GM12874 (cell line): ENCODE measurements at regions not wholly inside any gene's neighbourhood (a gene's known extent, or its start where the extent isn't known, plus 50 kb on each side); places are given as distances from the start of the nearest gene placed in this dataset.

Source experiments
- TF ChIP-seq, protein P1 (sequence below): IDR thresholded peaks from 2 replicates; pipeline ENCODE4 v1.5.1; 2011; ENCODE audit warnings: low read depth, mild to moderate bottlenecking, control low read depth, low read length, moderate library complexity; ENCODE audit not compliant: insufficient read depth

DNA sequence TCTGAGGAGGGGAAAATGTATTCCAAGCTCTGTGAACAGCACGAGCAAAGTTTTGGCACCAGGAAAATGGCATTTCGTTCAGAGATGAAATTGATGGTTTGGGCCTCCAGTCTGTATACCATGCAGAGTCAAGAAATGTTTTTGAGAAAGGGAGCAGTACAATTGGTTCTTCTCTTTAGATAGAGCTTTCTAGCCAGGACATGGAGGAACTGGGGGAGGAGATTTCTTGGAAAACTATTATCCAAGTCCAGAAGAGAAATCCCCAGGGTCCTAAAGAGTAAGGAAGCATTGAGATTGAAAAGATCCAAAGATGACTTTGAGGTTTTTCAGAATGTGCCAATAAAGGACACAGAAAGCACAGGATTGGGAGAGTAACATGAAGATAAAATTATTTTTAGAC is 432.4 kb downstream of the TNS1 start:
- TF ChIP-seq, protein P1, sequence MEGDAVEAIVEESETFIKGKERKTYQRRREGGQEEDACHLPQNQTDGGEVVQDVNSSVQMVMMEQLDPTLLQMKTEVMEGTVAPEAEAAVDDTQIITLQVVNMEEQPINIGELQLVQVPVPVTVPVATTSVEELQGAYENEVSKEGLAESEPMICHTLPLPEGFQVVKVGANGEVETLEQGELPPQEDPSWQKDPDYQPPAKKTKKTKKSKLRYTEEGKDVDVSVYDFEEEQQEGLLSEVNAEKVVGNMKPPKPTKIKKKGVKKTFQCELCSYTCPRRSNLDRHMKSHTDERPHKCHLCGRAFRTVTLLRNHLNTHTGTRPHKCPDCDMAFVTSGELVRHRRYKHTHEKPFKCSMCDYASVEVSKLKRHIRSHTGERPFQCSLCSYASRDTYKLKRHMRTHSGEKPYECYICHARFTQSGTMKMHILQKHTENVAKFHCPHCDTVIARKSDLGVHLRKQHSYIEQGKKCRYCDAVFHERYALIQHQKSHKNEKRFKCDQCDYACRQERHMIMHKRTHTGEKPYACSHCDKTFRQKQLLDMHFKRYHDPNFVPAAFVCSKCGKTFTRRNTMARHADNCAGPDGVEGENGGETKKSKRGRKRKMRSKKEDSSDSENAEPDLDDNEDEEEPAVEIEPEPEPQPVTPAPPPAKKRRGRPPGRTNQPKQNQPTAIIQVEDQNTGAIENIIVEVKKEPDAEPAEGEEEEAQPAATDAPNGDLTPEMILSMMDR, result no peak

DNA sequence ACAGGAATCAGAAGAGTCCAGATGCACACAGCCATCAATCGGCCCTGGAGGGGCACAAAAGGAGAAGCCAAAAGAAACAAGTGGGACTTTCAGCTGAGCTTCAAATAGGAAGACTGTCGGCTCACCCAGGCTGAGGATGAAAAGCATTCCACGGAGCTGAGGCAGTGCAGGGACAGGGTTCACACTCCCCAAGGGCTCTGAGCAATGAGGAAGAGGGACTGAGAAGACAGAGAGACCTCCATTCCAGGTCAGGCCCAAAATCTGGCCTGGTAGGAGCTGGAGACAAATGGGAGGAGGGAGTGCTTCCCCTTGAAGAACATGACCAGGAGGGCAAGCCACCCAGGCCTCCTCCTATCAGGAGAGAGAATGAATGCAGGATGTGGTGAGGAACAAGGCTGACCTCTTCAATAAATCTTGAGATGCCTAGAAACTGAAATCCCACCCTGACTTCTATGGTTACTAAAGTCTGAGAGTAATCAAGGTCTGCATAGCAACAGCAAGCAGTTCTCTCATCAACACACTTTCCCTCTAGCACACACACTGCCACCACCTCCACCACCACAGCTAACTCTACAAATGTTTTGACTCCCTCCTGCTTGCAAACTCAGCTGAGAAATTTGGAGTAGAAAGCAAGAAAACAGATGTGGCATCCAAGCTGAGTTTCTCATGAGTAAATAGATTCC is 434.4 kb downstream of the TNS1 start:
- TF ChIP-seq, protein P1, result no peak

DNA sequence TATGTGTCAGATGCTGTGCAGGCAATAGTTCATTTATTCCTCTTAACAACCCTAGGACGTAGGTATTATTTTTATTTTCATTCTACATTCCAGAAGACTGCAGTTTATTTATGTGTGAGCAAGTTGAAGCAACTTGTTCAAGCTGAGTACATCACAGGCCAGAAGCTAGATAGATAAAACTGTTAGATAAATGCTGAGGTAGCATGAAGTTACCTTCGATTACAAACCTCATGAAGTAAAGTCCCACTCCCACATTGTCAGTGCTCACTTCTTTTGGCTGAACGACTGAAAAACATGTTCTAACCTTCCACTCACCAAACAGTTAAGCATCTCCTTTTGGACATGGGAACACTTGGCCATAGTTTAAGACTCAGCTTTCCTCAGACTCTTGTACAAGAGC is 439.2 kb downstream of the TNS1 start:
- TF ChIP-seq, protein P1, result no peak

DNA sequence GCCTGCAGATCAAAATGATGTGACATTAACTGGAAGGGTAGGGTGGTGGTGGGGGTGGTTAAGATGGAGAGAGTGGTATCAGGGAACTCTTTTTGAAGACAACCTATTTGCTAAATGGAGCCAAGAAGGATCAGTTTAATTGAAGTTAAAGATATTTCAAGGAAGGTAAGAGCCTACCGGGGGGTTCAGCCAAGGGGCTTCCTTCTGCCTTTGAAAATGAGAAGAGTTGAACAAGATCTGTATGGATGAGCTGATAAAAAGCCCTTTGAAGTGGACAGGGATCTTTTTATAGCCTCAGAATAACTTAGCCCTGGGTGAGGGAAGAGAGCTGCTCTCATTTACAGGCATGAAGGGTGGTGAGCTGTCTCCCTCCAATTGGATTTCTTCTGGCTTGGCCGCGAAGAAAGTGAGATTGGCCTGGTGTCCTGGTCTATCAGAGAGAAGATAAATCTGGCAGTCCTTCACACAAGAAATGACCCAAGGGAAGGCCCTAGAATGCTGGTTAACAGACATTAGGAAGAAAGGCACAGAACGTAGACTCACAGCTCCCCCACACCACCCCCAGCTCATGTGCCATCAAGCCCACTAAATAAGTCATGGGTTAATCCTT is 439.8 kb downstream of the TNS1 start:
- TF ChIP-seq, protein P1, result no peak

DNA sequence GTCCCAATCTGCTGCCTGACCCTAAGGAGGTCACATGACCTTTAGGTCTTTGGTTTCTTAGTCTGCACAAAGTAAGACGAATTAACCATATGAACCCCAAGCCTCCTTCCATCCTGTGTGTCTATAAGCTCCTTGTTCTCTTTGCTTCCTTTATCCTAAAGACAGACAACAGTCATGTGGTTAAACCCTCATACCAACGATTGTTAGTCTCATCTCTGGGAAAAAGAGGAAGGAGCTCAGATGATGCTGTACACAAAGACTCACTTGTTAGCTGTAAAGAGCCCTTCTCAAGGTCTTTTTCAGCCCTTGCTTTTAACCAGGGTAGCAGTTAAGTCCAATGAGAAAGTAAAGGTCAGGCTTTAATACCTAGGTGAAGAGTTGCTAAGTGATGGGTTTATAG is 443.7 kb downstream of the TNS1 start:
- TF ChIP-seq, protein P1, result no peak

DNA sequence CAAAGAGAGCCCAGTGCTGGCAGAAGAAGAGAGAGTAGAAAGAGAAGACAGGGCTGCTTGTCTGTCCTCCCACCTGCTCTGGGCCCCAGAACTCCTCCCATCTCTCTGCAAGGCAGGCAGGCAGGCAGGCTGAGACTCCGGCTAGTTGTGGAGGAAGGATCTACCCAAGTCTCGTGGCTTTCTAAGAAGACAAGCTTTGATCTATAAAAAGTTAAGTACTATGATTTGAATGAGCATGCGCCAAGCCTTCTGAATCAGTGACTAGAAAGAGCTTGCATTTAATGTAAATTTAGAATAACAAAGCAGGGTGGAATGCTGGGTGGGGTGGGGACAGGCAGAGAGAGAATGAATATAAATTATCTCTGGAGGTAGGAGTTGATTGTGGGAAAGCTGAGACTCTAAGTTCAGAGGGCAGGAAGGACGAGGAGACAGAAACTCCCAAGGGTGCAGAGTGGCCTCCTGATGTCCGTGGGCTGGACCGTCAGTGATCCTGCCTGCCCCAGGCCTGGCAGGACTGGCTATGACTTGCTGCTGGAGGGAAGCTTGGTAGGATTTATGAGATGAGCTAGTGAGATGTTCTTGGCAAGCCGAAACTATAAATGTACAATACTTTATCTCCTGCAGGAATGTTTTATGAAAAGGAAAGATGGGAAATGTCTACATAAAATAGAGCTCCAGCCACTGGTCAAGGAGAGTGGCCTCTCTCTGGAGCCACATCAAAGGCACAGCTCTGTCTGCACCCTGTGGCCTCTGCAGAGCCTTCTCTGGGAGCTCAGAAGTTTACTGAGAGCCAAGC is 447.5 kb downstream of the TNS1 start:
- TF ChIP-seq, protein P1, result no peak

DNA sequence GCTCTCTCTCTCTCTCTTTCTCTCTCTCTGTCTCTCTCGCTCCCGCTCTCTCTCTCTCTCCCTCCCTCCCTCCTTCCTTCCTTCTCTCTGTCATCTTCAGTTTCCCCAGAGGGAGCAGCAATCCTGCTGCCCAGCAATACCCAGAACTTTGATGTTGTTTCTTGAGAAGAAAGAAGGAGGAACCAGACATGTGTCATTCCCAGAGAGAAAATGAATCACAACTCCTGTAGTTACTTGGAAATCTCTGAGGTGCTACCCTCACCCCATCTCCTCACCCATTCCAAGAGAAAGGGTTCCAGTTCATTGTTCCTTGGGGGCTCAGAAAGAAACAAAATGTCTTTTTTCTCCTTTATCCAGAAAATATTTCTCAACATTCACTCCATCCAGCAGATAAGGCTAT is 449.1 kb downstream of the TNS1 start:
- TF ChIP-seq, protein P1, result no peak
